GM10266 (cell line): ENCODE measurements at regions not wholly inside any gene's neighbourhood (a gene's known extent, or its start where the extent isn't known, plus 50 kb on each side); places are given as distances from the start of the nearest gene placed in this dataset.

ENCODE experiments used
- DNase-seq: peaks from one replicate; pipeline ENCODE4 v3.0.0; 2012; ENCODE audit errors: extremely low spot score
- TF ChIP-seq, protein P1 (sequence below): IDR thresholded peaks from 2 replicates; pipeline ENCODE4 v1.5.1; 2012; ENCODE audit warnings: mild to moderate bottlenecking, low read depth; ENCODE audit not compliant: control insufficient read depth, insufficient read depth; ENCODE audit errors: missing control alignments

- TF ChIP-seq, protein P1, sequence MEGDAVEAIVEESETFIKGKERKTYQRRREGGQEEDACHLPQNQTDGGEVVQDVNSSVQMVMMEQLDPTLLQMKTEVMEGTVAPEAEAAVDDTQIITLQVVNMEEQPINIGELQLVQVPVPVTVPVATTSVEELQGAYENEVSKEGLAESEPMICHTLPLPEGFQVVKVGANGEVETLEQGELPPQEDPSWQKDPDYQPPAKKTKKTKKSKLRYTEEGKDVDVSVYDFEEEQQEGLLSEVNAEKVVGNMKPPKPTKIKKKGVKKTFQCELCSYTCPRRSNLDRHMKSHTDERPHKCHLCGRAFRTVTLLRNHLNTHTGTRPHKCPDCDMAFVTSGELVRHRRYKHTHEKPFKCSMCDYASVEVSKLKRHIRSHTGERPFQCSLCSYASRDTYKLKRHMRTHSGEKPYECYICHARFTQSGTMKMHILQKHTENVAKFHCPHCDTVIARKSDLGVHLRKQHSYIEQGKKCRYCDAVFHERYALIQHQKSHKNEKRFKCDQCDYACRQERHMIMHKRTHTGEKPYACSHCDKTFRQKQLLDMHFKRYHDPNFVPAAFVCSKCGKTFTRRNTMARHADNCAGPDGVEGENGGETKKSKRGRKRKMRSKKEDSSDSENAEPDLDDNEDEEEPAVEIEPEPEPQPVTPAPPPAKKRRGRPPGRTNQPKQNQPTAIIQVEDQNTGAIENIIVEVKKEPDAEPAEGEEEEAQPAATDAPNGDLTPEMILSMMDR, result no peak
- no peak for DNase-seq
Observed at GRCh38 chr11:123378096-123378495, 52.0 kb upstream of the GRAMD1B start.

GRCh38 chr11:123377355-123377754 is 52.7 kb upstream of the GRAMD1B start:
- TF ChIP-seq, protein P1, result no peak
- no peak for DNase-seq

DNA sequence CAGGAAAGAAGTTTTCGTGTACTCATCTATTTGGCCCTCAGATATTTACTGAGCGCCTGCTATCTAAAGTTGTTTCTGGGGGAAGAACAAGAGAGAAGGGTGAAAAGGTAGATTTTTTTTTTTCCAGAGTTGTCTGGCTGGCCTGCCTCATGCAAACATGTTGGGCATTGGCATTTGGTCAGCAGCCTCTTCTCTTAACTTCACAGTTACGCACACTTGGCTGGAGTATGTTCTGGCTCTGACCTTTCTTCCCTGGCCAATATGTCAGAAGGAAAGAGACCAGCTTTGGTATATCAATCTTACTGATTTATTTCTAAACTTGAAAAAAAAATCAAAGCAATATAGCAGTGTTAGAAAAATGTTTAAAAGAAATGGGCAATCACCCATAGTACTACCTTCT is 54.2 kb upstream of the GRAMD1B start:
- TF ChIP-seq, protein P1, result no peak
- no peak for DNase-seq

DNA sequence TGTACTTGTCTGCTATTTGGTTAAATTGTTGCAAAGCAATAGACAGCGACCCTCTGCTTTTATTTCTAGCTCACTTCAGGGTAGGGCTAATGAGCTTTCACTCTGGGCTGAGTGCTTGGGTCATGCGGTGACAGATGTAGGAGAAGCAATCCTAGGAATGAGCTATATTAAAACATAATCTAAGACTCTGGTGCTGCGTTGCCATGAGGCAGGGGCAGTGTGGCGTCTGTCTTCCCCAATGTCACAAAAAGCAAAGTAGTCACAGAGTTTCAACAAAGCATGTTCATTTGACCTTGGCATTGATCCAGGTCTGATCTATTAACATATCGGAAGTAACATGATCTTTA is 55.5 kb upstream of the GRAMD1B start:
- DNase-seq, result no peak
- TF ChIP-seq, protein P1, result no peak

GRCh38 chr11:123373754-123374621 is 56.1 kb upstream of the GRAMD1B start:
- TF ChIP-seq, protein P1, result no peak
- no peak for DNase-seq

GRCh38 chr11:123371506-123372297 is 58.4 kb upstream of the GRAMD1B start:
- no peak for DNase-seq
- TF ChIP-seq, protein P1, result no peak

GRCh38 chr11:123366924-123367323 is 63.1 kb upstream of the GRAMD1B start:
- no peak for DNase-seq
- TF ChIP-seq, protein P1, result no peak
